ENCODE measurements at regions not wholly inside any gene's neighbourhood (a gene's known extent, or its start where the extent isn't known, plus 50 kb on each side); places are given as distances from the start of the nearest gene placed in this dataset.

DNA sequence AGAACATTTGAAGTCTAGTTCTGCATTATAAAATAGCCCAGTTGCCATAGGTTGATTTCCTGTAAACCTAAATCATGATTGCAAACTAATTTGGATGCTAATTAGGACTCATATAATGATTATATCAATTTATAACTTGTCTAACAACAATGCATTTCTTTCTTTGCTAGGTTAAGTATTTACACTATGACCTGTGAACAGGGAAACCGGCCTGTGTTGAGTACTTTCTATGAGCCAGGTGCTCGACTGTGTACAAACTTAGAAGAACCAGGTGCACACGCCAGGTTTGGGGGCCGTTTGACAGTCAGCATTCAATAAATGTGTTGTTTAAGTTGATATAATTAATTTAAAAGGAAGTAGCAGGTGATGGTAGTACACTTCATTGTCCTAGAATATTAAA, 203.1 kb downstream of the TM9SF2 start:
- TF ChIP-seq EZH2phosphoT487 (IDR thresholded peaks at IDR 0.05; ENCODE audit: borderline replicate concordance) = no peak
- TF ChIP-seq CTCF (conservative IDR thresholded peaks at IDR 0.05; ENCODE audit: low read length) = no peak

All from Loucy (cell line).